GM12874 (cell line): ENCODE measurements at regions not wholly inside any gene's neighbourhood (a gene's known extent, or its start where the extent isn't known, plus 50 kb on each side); places are given as distances from the start of the nearest gene placed in this dataset.

Source experiments
- TF ChIP-seq, protein P1 (sequence below): IDR thresholded peaks from 2 replicates; pipeline ENCODE4 v1.5.1; 2011; ENCODE audit warnings: low read depth, mild to moderate bottlenecking, control low read depth, low read length, moderate library complexity; ENCODE audit not compliant: insufficient read depth

DNA sequence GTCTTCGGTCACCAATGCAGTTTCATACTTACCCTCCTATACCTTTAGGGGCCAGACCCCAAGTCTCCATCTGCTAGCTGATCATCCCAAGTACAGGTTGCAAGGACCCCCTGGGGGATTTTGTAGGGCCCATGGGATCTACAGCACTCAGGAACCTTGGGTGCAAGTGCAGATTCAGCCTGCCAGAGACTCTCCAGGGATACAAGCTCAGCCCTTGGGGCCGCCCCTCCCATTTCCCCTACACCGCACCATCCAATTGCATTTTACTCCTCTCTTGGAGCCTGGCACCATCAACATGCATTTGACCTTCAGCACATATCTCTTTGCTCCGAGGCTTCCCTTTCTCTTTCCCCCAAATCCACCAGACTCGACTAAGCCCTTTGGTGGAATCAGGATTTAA lies 154.7 kb upstream of the ZNF536 start:
- TF ChIP-seq, protein P1, sequence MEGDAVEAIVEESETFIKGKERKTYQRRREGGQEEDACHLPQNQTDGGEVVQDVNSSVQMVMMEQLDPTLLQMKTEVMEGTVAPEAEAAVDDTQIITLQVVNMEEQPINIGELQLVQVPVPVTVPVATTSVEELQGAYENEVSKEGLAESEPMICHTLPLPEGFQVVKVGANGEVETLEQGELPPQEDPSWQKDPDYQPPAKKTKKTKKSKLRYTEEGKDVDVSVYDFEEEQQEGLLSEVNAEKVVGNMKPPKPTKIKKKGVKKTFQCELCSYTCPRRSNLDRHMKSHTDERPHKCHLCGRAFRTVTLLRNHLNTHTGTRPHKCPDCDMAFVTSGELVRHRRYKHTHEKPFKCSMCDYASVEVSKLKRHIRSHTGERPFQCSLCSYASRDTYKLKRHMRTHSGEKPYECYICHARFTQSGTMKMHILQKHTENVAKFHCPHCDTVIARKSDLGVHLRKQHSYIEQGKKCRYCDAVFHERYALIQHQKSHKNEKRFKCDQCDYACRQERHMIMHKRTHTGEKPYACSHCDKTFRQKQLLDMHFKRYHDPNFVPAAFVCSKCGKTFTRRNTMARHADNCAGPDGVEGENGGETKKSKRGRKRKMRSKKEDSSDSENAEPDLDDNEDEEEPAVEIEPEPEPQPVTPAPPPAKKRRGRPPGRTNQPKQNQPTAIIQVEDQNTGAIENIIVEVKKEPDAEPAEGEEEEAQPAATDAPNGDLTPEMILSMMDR, result no peak

GRCh38 chr19:30219702-30220101 lies 152.5 kb upstream of the ZNF536 start:
- TF ChIP-seq, protein P1, result no peak

- TF ChIP-seq, protein P1, result no peak
Observed at GRCh38 chr19:30221176-30221575, 151.0 kb upstream of the ZNF536 start.

DNA sequence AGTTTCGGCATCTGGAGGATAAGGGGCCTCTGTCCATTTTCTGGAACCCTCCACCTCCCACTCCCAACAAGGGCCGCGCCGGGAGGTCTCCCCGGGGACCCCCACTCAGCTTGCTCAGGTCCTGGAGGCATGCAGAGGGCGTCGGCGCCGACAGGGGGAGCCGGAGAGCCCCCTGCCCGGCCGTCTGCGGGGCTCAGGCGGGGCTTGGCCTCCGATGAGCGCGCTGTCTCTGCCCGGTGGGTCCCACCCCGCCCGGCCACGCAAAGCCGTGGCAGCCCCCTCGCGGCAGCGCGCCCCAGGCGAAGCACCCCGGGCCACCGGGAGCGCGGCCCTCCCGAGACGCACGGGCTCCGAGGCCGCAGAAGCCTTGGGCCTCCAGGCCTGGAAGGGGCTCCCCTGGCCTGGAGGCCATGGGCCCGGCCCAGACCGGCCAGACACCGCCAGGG lies 149.7 kb upstream of the ZNF536 start:
- TF ChIP-seq, protein P1, result peak; percentile 83

DNA sequence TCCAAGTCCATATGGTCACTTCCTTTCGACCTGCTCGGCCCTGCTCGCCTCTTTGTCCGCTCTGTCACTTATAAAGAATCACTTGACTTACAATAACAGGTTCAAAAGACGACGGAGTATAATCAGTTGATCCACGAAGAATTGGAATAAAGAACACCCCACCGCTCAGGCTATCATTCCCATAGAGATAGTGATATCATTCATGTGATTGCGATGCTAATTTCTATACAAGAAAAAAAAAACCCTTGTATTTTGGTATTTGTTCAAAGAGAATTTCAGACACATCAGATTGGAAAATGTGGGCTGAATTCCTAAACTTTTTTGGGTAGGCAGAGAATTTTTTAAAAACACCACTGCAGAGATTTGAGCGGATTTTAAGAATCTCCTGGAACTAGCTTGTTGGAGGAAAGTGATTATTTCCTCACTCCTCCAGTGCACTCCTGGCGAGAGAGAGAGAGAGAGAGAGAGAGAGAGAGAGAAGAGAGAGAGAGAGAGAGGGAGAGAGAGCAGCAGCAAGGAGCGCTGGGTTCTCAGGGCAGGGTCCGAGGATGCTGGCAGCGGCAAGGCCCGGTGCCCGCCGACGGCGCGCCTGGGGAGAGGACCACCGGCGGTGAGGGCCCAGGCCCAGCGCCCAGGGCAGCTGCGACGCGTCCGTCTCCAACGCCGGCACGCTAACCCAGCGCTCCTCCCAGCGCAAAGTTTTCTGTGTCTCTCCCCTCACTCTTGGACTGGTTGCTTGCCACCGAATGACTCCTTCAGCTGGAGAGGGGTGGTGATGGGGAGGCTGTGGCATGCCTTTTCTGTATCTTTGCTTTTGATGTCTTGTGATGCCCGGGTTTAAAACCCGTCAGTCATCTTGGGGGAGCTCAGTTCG lies 149.0 kb upstream of the ZNF536 start:
- TF ChIP-seq, protein P1, result no peak

DNA sequence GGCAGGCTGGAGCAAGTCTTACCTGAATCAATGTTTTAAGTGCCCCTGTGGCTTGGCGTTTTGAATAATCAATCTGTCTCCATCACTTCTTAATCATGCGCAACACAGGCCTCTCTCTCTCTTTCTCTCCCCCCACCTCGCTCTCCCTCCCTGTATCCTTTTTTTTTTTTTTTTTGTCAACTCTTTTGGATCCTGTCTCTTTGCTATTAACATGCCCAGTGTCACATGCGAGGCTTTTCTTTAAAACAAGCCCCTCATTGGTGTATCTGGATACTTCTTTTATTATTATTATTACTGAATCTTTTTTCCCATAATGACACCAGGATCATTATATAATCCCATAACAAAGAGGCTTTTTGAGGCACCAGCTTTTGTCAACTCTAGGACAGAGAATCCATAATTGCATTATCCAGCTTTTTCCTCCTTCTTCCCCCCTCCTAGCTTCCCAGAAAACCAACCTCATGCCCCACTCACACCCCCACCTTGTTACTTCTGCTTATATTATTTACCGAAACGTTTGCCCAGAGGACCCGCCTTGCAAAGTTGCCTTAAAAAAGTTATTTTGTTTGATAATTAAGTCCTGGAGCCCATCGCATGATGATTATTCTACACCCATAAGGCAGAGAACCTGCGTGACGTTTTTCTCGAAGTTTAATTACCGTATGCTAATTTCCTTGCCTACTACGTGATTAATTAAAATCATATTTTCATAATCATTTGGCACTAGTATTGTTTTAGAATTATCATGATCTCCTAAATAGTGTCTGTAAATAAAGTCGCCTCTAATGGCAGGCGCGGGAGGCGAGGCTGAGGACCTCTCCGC lies 148.1 kb upstream of the ZNF536 start:
- TF ChIP-seq, protein P1, result no peak
